ENCODE measurements at regions not wholly inside any gene's neighbourhood (a gene's known extent, or its start where the extent isn't known, plus 50 kb on each side); places are given as distances from the start of the nearest gene placed in this dataset.

- DNase-seq (ENCODE audit: low read depth, low spot score), result no peak
- no peak overlapping the region for H3K4me3 ChIP-seq
- H3K27ac ChIP-seq, result no peak overlapping the region
- no peaks in the 10 kb centered on the region for H3K36me3 ChIP-seq (ENCODE audit: insufficient read depth, low read length)
- no peak overlapping the region for H3K9ac ChIP-seq (ENCODE audit: insufficient read length)
- TF ChIP-seq EZH2 (IDR thresholded peaks at IDR 0.05), result no peak
- TF ChIP-seq FOXP2 (optimal IDR thresholded peaks at IDR 0.05; ENCODE audit: control extremely low read depth, extremely low read length, insufficient read depth), result no peak
- TF ChIP-seq POLR2AphosphoS5 (IDR thresholded peaks at IDR 0.05; ENCODE audit: borderline replicate concordance, low read depth, low read length), result no peak
- H3K9me3 ChIP-seq (ENCODE audit: low read depth, low read length), result no peaks in the 10 kb centered on the region; the same call in 1 of the 2 replicates
Measured at GRCh38 chr13:77397636-77398035, 70.7 kb upstream of the MYCBP2 start.

- DNase-seq (ENCODE audit: low read depth, low spot score), result no peak
- H3K27ac ChIP-seq, result no peak overlapping the region
- H3K4me3 ChIP-seq, result no peak overlapping the region
- no peak overlapping the region for H3K9ac ChIP-seq (ENCODE audit: insufficient read length)
- no peak for TF ChIP-seq FOXP2 (optimal IDR thresholded peaks at IDR 0.05; ENCODE audit: control extremely low read depth, extremely low read length, insufficient read depth)
- TF ChIP-seq POLR2AphosphoS5 (IDR thresholded peaks at IDR 0.05; ENCODE audit: borderline replicate concordance, low read depth, low read length), result no peak
- TF ChIP-seq EZH2 (IDR thresholded peaks at IDR 0.05), result no peak
- no peaks in the 10 kb centered on the region for H3K36me3 ChIP-seq (ENCODE audit: insufficient read depth, low read length)
- H3K9me3 ChIP-seq (ENCODE audit: low read depth, low read length), result no peaks in the 10 kb centered on the region
Measured at GRCh38 chr13:77391475-77391874, 64.6 kb upstream of the MYCBP2 start.

- Histone ChIP-seq H3K4me3 (no peak overlapping the region), H3K9ac (ENCODE audit: insufficient read length) (no peak overlapping the region), H3K36me3 (ENCODE audit: insufficient read depth, low read length) (no peaks in the 10 kb centered on the region), H3K9me3 (ENCODE audit: low read depth, low read length) (no peaks in the 10 kb centered on the region), H3K27ac (no peak overlapping the region)
- DNase-seq (ENCODE audit: low read depth, low spot score), result no peak
- TF ChIP-seq POLR2AphosphoS5 (IDR thresholded peaks at IDR 0.05; ENCODE audit: borderline replicate concordance, low read depth, low read length), result no peak
- TF ChIP-seq FOXP2 (optimal IDR thresholded peaks at IDR 0.05; ENCODE audit: control extremely low read depth, extremely low read length, insufficient read depth), result no peak
- no peak for TF ChIP-seq EZH2 (IDR thresholded peaks at IDR 0.05)
Measured at GRCh38 chr13:77390391-77390790, 63.5 kb upstream of the MYCBP2 start.

- Histone ChIP-seq H3K36me3 (ENCODE audit: insufficient read depth, low read length) (no peaks in the 10 kb centered on the region), H3K4me3 (no peak overlapping the region), H3K27ac (no peak overlapping the region), H3K9me3 (ENCODE audit: low read depth, low read length) (no peaks in the 10 kb centered on the region), H3K9ac (ENCODE audit: insufficient read length) (no peak overlapping the region)
- DNase-seq (ENCODE audit: low read depth, low spot score), result no peak
- no peak for TF ChIP-seq POLR2AphosphoS5 (IDR thresholded peaks at IDR 0.05; ENCODE audit: borderline replicate concordance, low read depth, low read length)
- no peak for TF ChIP-seq FOXP2 (optimal IDR thresholded peaks at IDR 0.05; ENCODE audit: control extremely low read depth, extremely low read length, insufficient read depth)
- no peak for TF ChIP-seq EZH2 (IDR thresholded peaks at IDR 0.05)
Measured at GRCh38 chr13:77389625-77390000, 62.7 kb upstream of the MYCBP2 start.

- no peak for DNase-seq (ENCODE audit: low read depth, low spot score)
- Histone ChIP-seq H3K36me3 (ENCODE audit: insufficient read depth, low read length) (no peaks in the 10 kb centered on the region), H3K9ac (ENCODE audit: insufficient read length) (no peak overlapping the region), H3K27ac (no peak overlapping the region), H3K9me3 (ENCODE audit: low read depth, low read length) (no peaks in the 10 kb centered on the region), H3K4me3 (no peak overlapping the region)
- TF ChIP-seq POLR2AphosphoS5 (IDR thresholded peaks at IDR 0.05; ENCODE audit: borderline replicate concordance, low read depth, low read length), result no peak
- TF ChIP-seq FOXP2 (optimal IDR thresholded peaks at IDR 0.05; ENCODE audit: control extremely low read depth, extremely low read length, insufficient read depth), result no peak
- no peak for TF ChIP-seq EZH2 (IDR thresholded peaks at IDR 0.05)
Measured at GRCh38 chr13:77388944-77389624, 62.2 kb upstream of the MYCBP2 start.

- TF ChIP-seq EZH2 (IDR thresholded peaks at IDR 0.05) (no peak), FOXP2 (optimal IDR thresholded peaks at IDR 0.05; ENCODE audit: control extremely low read depth, extremely low read length, insufficient read depth) (no peak)
- no peak overlapping the region for H3K27ac ChIP-seq
- H3K4me3 ChIP-seq, result no peak overlapping the region
- no peaks in the 10 kb centered on the region for H3K36me3 ChIP-seq (ENCODE audit: insufficient read depth, low read length)
- H3K9me3 ChIP-seq (ENCODE audit: low read depth, low read length), result no peaks in the 10 kb centered on the region
- no peak for DNase-seq (ENCODE audit: low read depth, low spot score)
- H3K9ac ChIP-seq (ENCODE audit: insufficient read length), result no peak overlapping the region
Measured at GRCh38 chr13:77387607-77388200, 60.8 kb upstream of the MYCBP2 start.

GRCh38 chr13:77386880-77387606 is 60.1 kb upstream of the MYCBP2 start:
- no peak overlapping the region for H3K27ac ChIP-seq

GRCh38 chr13:77386046-77386445 is 59.2 kb upstream of the MYCBP2 start:
- Histone ChIP-seq H3K36me3 (ENCODE audit: insufficient read depth, low read length) (no peaks in the 10 kb centered on the region), H3K9ac (ENCODE audit: insufficient read length) (no peak overlapping the region), H3K27ac (no peak overlapping the region), H3K9me3 (ENCODE audit: low read depth, low read length) (no peaks in the 10 kb centered on the region), H3K4me3 (no peak overlapping the region)
- no peak for DNase-seq (ENCODE audit: low read depth, low spot score)
- TF ChIP-seq POLR2AphosphoS5 (IDR thresholded peaks at IDR 0.05; ENCODE audit: borderline replicate concordance, low read depth, low read length) (no peak), FOXP2 (optimal IDR thresholded peaks at IDR 0.05; ENCODE audit: control extremely low read depth, extremely low read length, insufficient read depth) (no peak), EZH2 (IDR thresholded peaks at IDR 0.05) (no peak)

More at GRCh38 chr13:77386880-77387606, 60.1 kb upstream of the MYCBP2 start:
- Histone ChIP-seq H3K36me3 (ENCODE audit: insufficient read depth, low read length) (no peaks in the 10 kb centered on the region), H3K9me3 (ENCODE audit: low read depth, low read length) (no peaks in the 10 kb centered on the region), H3K9ac (ENCODE audit: insufficient read length) (no peak overlapping the region), H3K4me3 (no peak overlapping the region)
- TF ChIP-seq POLR2AphosphoS5 (IDR thresholded peaks at IDR 0.05; ENCODE audit: borderline replicate concordance, low read depth, low read length) (no peak), FOXP2 (optimal IDR thresholded peaks at IDR 0.05; ENCODE audit: control extremely low read depth, extremely low read length, insufficient read depth) (no peak), EZH2 (IDR thresholded peaks at IDR 0.05) (no peak)
- no peak for DNase-seq (ENCODE audit: low read depth, low spot score)
